A172 (cell line): ENCODE measurements at regions not wholly inside any gene's neighbourhood (a gene's known extent, or its start where the extent isn't known, plus 50 kb on each side); places are given as distances from the start of the nearest gene placed in this dataset.
"Not testable (repeated sequence)": the region's sequence is repeated elsewhere in the genome, so short reads cannot be mapped to it uniquely, and the experiment has no call there.

Source experiments
- DNase-seq: peaks from one replicate; pipeline ENCODE4 v3.0.0-alpha.2; 2015; ENCODE audit warnings: low spot score

- not testable (repeated sequence) for DNase-seq
Measured at GRCh38 chr7:55743454-55743717, 119.2 kb downstream of the SEPTIN14 start.

GRCh38 chr7:55742651-55743453, 119.7 kb downstream of the SEPTIN14 start:
- DNase-seq, result not testable (repeated sequence)

DNA sequence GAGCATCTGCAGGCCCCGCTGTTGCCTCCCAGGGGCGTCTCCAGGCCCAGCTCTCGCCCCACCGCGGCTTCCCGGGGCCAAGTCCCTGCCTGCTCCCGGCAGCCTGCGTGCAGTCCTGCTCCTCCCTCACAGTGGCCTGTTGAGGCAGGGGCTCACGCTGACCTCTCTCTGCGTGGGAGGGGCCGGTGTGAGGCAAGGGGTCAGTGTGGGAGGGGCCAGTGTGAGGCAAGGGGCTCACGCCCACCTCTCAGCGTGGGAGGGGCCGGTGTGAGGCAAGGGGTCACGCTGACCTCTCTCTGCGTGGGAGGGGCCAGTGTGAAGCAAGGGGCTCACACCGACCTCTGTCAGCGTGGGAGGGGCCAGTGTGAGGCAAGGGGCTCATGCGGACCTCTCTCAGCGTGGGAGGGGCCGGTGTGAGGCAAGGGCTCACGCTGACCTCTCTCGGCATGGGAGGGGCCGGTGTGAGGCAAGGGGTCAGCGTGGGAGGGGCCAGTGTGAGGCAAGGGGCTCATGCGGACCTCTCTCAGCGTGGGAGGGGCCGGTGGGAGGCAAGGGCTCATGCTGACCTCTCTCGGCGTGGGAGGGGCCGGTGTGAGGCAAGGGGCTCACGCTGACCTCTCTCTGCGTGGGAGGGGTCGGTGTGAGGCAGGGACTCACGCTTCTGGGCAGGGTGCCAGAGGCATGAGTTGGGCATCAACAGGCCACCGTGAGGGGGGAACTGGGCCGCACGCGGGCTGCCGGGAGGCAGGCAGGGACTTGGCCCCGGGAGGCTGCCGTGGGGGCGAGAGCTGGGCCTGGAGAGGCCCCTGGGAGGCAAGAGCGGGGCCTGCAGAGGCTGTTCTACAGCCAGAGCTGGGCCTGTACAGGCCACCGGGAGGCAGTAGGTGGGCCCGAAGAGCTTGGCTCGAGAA, 120.6 kb downstream of the SEPTIN14 start:
- DNase-seq, result not testable (repeated sequence)

DNA sequence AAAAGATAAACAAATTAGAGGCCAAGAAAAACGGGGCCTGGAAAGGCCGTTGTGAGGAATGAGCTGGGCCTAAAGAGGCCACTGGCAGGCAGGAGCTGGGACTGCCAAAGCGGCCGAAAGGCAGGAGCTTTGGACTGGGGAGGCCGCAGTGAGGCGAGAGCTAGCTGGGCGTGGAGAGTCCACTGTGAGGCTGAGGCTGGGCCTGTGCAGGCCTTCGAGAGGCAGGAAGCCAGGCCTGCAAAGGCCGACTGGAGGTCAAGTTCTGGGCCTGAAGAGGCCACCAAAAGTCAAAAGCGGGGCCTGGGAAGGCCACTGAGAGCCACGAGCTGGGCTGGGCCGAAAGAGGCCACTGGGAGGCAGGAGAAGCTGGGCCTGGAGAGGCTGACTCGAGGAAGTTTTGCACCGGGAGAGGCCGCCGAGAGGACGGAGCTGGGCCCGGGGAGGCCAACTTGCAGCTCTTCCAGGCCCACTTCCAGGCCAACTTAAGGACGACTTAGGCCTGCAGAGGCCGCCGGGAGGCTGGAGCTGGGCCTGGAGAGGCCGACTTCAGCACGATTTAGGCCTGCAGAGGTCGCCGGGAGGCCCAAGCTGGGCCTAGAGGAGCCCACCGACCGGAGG, 121.8 kb downstream of the SEPTIN14 start:
- DNase-seq, result not testable (repeated sequence)

DNA sequence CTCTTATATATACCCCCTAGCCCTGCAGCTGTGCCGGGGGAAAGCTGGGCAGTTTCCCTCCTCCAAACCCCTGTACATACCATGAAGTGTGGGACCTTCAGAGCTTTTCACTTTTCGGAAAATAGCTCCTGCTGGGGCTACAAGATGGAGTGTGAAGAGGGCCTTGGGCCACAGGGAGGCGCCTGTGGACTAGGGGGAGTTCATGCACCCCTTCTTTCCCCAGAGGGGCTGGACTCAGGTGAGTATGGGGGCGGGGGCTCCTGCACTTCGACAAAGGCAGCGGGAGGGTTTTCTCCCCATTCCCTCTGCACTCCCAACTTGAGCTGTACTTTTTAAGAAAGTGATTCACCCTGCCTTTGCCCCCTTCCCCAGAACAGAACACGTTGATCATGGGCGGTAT, 122.5 kb downstream of the SEPTIN14 start:
- not testable (repeated sequence) for DNase-seq

DNA sequence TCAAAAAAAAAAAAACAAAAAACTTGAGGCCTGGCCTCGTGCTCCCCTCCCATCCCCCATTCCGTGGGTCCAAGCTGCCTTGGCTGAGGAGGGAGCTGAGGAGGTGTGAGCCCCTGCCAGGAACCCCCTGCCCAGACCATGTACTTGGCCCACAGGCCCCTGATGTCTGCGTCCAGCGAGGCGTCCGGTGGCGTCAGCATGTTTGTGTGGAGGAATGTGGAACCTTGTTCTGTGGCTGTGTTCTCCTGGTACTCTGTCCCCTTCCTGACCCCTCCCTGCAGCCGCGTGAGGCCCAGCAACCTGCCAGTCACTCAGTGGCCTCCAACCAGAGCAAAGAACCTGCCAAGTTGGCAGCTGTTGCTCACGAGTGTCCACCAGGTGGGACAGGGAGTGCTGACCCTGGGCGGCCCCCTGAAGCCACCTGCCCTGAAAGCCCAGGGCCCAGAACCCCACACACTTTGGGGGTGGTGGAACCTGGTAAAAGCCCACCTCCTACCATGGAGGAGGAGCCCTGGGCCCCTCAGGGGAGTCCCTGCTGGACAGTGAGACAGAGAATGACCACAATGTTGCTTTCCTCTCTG, 125.8 kb downstream of the SEPTIN14 start:
- DNase-seq, result not testable (repeated sequence)

- peak; percentile 70 for DNase-seq
Measured at GRCh38 chr7:55733241-55734140, 129.1 kb downstream of the SEPTIN14 start.

DNA sequence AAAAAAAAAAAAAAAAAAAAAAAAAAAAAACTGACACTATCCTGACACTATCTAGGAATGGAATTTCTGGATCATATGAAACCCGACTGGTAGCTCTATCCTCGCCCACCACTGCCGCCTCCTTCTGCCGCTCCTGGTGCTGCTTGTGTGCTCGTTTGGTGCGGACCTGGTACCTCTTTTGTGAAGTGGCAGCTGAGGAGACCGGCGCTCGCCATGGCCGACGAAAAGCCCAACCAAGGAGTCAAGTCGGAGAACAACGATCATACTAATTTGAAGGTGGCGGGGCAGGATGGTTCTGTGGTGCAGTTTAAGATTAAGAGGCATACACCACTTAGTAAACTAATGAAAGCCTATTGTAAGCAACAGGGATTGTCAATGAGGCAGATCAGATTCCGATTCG, 130.6 kb downstream of the SEPTIN14 start:
- no peak for DNase-seq

DNA sequence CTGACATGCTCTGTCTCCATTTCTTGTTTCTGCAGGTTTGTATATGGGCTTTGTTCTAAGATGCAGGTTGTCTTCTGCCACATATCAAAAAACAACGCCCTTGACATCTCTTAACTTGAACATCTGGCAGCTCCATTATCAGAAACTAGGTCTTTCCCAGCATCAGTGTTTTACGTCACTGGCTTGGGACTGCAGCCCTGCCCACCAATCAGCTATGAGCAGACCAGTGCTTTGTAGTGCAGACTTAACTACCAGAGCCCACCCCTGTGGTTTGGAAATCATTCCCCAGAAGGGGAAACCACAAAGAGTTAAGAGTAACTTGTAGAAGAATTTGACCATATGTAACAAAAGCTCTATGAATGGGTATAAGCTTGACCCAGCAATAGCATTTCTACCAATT, 132.4 kb downstream of the SEPTIN14 start:
- no peak for DNase-seq

DNA sequence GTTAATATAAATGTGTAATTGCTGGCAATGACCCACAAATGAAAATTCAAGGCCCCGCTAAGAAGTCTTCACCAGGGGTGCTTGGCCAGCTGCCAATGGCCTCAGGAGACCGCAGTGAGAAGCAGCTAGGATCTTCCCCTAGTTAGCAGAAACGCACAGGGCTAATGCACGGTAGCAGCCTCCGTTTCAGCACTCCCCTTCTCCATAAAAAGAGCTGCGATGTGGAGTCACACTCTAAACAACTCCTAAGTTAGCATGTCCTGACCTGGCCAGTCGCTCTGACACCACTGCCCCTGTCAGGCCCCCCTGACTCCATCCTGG, 139.0 kb downstream of the SEPTIN14 start:
- DNase-seq, result no peak

- not testable (repeated sequence) for DNase-seq
Measured at GRCh38 chr7:55722874-55723620, 139.5 kb downstream of the SEPTIN14 start.

DNA sequence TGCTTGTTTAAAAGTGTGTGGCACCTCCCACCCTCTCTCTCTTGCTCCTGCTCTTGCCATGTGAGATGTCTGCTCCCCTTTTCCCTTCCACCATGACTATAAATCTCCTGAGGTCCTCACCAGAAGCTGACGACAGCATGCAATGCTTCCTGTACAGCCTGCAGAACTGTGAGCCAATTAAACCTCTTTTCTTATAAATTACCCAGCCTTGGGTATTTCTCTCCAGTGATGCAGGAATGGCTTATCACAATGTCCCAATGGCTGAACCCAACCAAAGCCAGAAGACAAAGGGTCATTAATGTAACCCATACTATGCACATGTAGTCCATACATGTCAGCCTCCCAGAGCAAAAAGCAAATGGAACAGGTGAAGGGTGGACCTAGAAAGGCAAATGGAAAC, 141.5 kb downstream of the SEPTIN14 start:
- not testable (repeated sequence) for DNase-seq

GRCh38 chr7:55715247-55715867, 143.1 kb upstream of the VOPP1 start:
- DNase-seq, result not testable (repeated sequence)

DNA sequence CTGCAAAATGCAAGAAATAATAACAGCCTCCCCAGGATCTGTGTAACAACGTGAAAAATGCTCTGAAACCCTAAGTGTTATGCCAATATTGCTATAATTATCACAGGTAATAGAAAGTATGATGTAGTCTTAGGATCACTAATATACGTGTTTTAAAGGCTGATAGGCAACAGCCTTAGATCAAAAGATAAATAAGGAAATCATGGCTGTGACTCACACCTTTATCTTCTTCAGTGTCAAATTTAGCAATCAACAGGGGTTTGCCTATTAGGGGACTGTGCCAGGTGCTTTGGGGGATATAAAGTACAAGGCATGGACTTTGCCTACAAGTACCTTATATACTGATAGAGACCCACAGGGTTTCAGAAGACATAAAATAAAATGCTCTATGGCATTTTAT, 142.1 kb upstream of the VOPP1 start:
- not testable (repeated sequence) for DNase-seq

- DNase-seq, result not testable (repeated sequence)
Measured at GRCh38 chr7:55710312-55710711, 138.0 kb upstream of the VOPP1 start.

- DNase-seq, result not testable (repeated sequence)
Measured at GRCh38 chr7:55708028-55708427, 135.7 kb upstream of the VOPP1 start.

DNA sequence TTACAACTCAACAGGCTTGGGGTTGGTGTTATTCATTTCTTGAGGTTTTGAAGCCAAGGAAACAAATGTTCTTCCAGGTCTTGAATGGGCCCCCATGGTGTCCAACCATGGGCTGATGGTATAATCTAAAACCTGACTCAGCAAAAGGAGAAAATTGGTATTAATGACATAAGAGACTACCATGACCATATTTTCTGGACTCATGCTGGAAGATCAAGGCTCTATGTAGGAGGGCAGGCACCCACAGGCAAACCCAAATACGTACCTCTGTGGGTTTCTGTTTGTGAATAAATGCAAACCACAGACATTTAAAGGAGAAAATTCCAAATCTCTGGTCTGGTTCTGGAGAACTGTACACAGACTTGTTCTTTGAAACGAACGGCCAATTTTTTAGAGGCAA, 135.1 kb upstream of the VOPP1 start:
- not testable (repeated sequence) for DNase-seq

GRCh38 chr7:55706451-55707195, 134.3 kb upstream of the VOPP1 start:
- DNase-seq, result not testable (repeated sequence)

DNA sequence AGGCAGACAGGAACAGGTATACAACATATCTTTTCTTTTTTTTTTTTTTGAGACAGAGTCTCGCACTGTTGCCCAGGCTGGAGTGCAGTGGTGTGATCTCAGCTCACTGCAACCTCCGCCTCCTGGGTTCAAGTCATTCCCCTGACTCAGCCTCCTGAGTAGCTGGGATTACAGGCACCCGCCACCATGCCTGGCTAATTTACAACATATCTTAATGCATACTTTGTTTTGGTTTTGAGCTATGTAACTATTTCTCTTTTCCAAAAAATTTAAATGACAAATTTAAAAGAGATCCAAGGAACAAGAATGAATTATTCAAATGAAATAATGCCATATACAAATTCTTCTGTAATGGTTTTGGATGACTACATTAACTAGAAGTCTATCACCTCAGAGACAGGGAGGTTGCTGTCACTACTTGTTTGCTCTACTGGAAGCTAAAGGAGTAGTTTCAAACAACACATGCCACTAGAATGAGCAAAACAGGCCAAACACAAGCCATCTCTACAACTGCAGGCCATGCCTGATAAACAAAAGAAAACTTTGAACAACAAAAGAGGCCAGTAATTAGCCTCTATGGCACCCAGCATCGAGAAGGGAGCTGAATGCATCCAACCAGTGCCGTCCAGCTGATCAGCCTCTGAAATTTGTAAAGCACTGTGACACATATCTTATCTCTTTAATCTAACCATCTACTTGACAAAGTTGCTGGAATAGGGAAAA, 133.6 kb upstream of the VOPP1 start:
- DNase-seq, result not testable (repeated sequence)
